KBM-7 (cell line): ENCODE measurements at regions not wholly inside any gene's neighbourhood (a gene's known extent, or its start where the extent isn't known, plus 50 kb on each side); places are given as distances from the start of the nearest gene placed in this dataset.
"Not testable (repeated sequence)": the region's sequence is repeated elsewhere in the genome, so short reads cannot be mapped to it uniquely, and the experiment has no call there.

ENCODE experiments used
- DNase-seq: peaks from one replicate; pipeline ENCODE4 v3.0.0-alpha.2; 2015
- in situ Hi-C: fragments of 300-500 bp; cut with MboI; formaldehyde crosslinking; loops from 2 replicates; pipeline ENCODE4 v1.14.3; 2020; ENCODE audit warnings: low sequenced_read_pairs, low pct_unique_long_range_greater_than_20kb, mixed read lengths

GRCh38 chr2:185240796-185241195, 497.8 kb upstream of the FSIP2 start:
- in situ Hi-C loops: no loop called here
- no peak for DNase-seq

- in situ Hi-C loops: no loop called here
- no peak for DNase-seq
These were observed 497.0 kb upstream of the FSIP2 start for GRCh38 chr2:185241556-185241955.

GRCh38 chr2:185242462-185242861, 496.1 kb upstream of the FSIP2 start:
- in situ Hi-C loops: no loop called here
- no peak for DNase-seq

GRCh38 chr2:185245216-185245615, 493.4 kb upstream of the FSIP2 start:
- in situ Hi-C loops: no loop called here
- no peak for DNase-seq

GRCh38 chr2:185245806-185246205, 492.8 kb upstream of the FSIP2 start:
- in situ Hi-C loops: no loop called here
- DNase-seq: no peak

- in situ Hi-C loops: no loop called here
- DNase-seq: no peak
These were observed 491.9 kb upstream of the FSIP2 start for GRCh38 chr2:185246717-185247116.

GRCh38 chr2:185255566-185255965, 483.0 kb upstream of the FSIP2 start:
- in situ Hi-C loops: no loop called here
- DNase-seq: no peak

- in situ Hi-C loops: no loop called here
These were observed 472.9 kb upstream of the FSIP2 start for GRCh38 chr2:185265747-185266146.

GRCh38 chr2:185268651-185269050, 470.0 kb upstream of the FSIP2 start:
- in situ Hi-C loops: no loop called here
- no peak for DNase-seq

More at GRCh38 chr2:185265747-185266146, 472.9 kb upstream of the FSIP2 start:
- DNase-seq: no peak

GRCh38 chr2:185274718-185275484, 463.7 kb upstream of the FSIP2 start:
- no peak for DNase-seq
- in situ Hi-C loops: no loop called here

- in situ Hi-C loops, DNase-seq: not testable (repeated sequence)
These were observed 462.6 kb upstream of the FSIP2 start for GRCh38 chr2:185275979-185276378.

GRCh38 chr2:185278761-185279160, 459.8 kb upstream of the FSIP2 start:
- DNase-seq: no peak
- in situ Hi-C loops: no loop called here

- in situ Hi-C loops: no loop called here
- peak; percentile 25 for DNase-seq
These were observed 458.6 kb upstream of the FSIP2 start for GRCh38 chr2:185279999-185280398.

GRCh38 chr2:185284696-185285095, 453.9 kb upstream of the FSIP2 start:
- in situ Hi-C loops: no loop called here

GRCh38 chr2:185290012-185290411, 448.6 kb upstream of the FSIP2 start:
- DNase-seq, in situ Hi-C loops: not testable (repeated sequence)

More at GRCh38 chr2:185284696-185285095, 453.9 kb upstream of the FSIP2 start:
- DNase-seq: no peak

GRCh38 chr2:185291035-185291647, 447.5 kb upstream of the FSIP2 start:
- DNase-seq: peak; percentile 57
- in situ Hi-C loops: no loop called here

GRCh38 chr2:185299867-185300266, 438.7 kb upstream of the FSIP2 start:
- no peak for DNase-seq
- in situ Hi-C loops: no loop called here

- in situ Hi-C loops: no loop called here
- DNase-seq: no peak
These were observed 432.5 kb upstream of the FSIP2 start for GRCh38 chr2:185306119-185306518.

- in situ Hi-C loops: no loop called here
- peak; percentile 1 for DNase-seq
These were observed 422.2 kb upstream of the FSIP2 start for GRCh38 chr2:185316383-185316782.

- in situ Hi-C loops: no loop called here
- no peak for DNase-seq
These were observed 420.3 kb upstream of the FSIP2 start for GRCh38 chr2:185318271-185318724.

GRCh38 chr2:185335879-185336278, 402.7 kb upstream of the FSIP2 start:
- no peak for DNase-seq
- in situ Hi-C loops: no loop called here
